Lower leg skin (tissue), 4 donors: ENCODE measurements at regions not wholly inside any gene's neighbourhood (a gene's known extent, or its start where the extent isn't known, plus 50 kb on each side); places are given as distances from the start of the nearest gene placed in this dataset.
A peak's percentile ranks its signal among the peaks of the same experiment; 100 is the strongest.
"Not testable (repeated sequence)": the region's sequence is repeated elsewhere in the genome, so short reads cannot be mapped to it uniquely, and the experiment has no call there.

ENCODE experiments used
- DNase-seq, 2 donors: peaks; one replicate each; pipeline ENCODE4 v3.0.0-alpha.2; 2019; ENCODE audit warnings: low spot score in 2 of 2
- H3K4me3 ChIP-seq: fragments of 200-600 bp; sonication (generic); 2 replicates; pipeline ENCODE4 v1.5.1; 2017; ENCODE audit warnings: mild to moderate bottlenecking, low read depth; ENCODE audit not compliant: poor library complexity, severe bottlenecking
- CTCF ChIP-seq, 3 donors: fragments of 450-650 bp; IDR thresholded peaks; one replicate each; pipeline ENCODE4 v1.5.1; 2016; ENCODE audit warnings: antibody characterized with exemption in 3 of 3, mild to moderate bottlenecking in 3 of 3, moderate library complexity in 2 of 3
- POLR2A ChIP-seq, 2 donors: fragments of 450-650 bp; IDR thresholded peaks; one replicate each; pipeline ENCODE4 v1.6.1; 2016 to 2017; ENCODE audit warnings: antibody characterized with exemption in 2 of 2, mild to moderate bottlenecking in 1 of 2, moderate library complexity in 1 of 2
- WGBS, 2 donors: methylation state at CpG; one replicate each; pipeline ENCODE4 v1.1.5; 2018; 5-methylcytosine and 5-hydroxymethylcytosine counted together
- intact Hi-C: fragments of 100-400 bp; cut with DNase I; formaldehyde crosslinking; loops from one replicate; pipeline ENCODE4 v1.15.0; 2023; ENCODE audit warnings: low total_unique reads

GRCh38 chr10:3955955-3956617, 171.1 kb upstream of the KLF6 start:
- DNase-seq: peak in 1 of 2 donors; percentile 78
- TF ChIP-seq POLR2A (IDR thresholded peaks at IDR 0.05) (no peak), CTCF (IDR thresholded peaks at IDR 0.05) (no peak)
- 86 to 87% methylated on average over 13 of the region's 13 CpGs for WGBS, 2 donors
- intact Hi-C loops: no loop called here
- H3K4me3 ChIP-seq: no peak overlapping the region

GRCh38 chr10:3955493-3955892, 170.5 kb upstream of the KLF6 start:
- peak in 1 of 2 donors; percentile 72 for DNase-seq
- no peak overlapping the region for H3K4me3 ChIP-seq
- WGBS, 2 donors: 89 to 90% methylated on average over 13 of the region's 13 CpGs
- TF ChIP-seq CTCF (IDR thresholded peaks at IDR 0.05) (no peak), POLR2A (IDR thresholded peaks at IDR 0.05) (no peak)
- intact Hi-C loops: no loop called here

- no peak for DNase-seq
- WGBS, 2 donors: 83 to 87% methylated on average over 4 of the region's 4 CpGs
- TF ChIP-seq CTCF (IDR thresholded peaks at IDR 0.05) (no peak), POLR2A (IDR thresholded peaks at IDR 0.05) (no peak)
- intact Hi-C loops: no loop called here
- H3K4me3 ChIP-seq: no peak overlapping the region
Observed at GRCh38 chr10:3954615-3955014, 169.6 kb upstream of the KLF6 start.

GRCh38 chr10:3954007-3954406, 169.0 kb upstream of the KLF6 start:
- 94 to 96% methylated on average over 1 of the region's 1 CpG for WGBS, 2 donors
- H3K4me3 ChIP-seq, intact Hi-C loops, DNase-seq: not testable (repeated sequence)

- 57 to 62% methylated on average over 12 of the region's 12 CpGs for whole genome bisulfite sequencing, 2 donors
- H3K4me3 ChIP-seq: no peak overlapping the region
- DNase-seq: peak in 1 of 2 donors; percentile 85
- intact Hi-C loops: no loop called here
- no peak for TF ChIP-seq CTCF (IDR thresholded peaks at IDR 0.05)
- no peak for TF ChIP-seq POLR2A (IDR thresholded peaks at IDR 0.05)
Observed at GRCh38 chr10:3951993-3952392, 167.0 kb upstream of the KLF6 start.

- TF ChIP-seq CTCF (IDR thresholded peaks at IDR 0.05) (no peak), POLR2A (IDR thresholded peaks at IDR 0.05) (no peak)
- peak in 1 of 2 donors; percentile 74 for DNase-seq
- WGBS, 2 donors: 93% methylated on average over 12 of the region's 12 CpGs
- H3K4me3 ChIP-seq: no peak overlapping the region
- intact Hi-C loops: no loop called here
Observed at GRCh38 chr10:3950676-3951275, 165.8 kb upstream of the KLF6 start.
